SHP77 treated with DMSO at 0.1 percent for 48 hours (cell line): ENCODE measurements at regions not wholly inside any gene's neighbourhood (a gene's known extent, or its start where the extent isn't known, plus 50 kb on each side); places are given as distances from the start of the nearest gene placed in this dataset.
"Not testable (repeated sequence)": the region's sequence is repeated elsewhere in the genome, so short reads cannot be mapped to it uniquely, and the experiment has no call there.

Experiments used
- DNase-seq: peaks from one replicate; lab custom pipeline; 2025; lab: John Stamatoyannopoulos, UW

- no peak for DNase-seq
These were observed 403.7 kb downstream of the STK39 start for GRCh38 chr2:167843657-167844056.

GRCh38 chr2:167843217-167843616, 404.2 kb downstream of the STK39 start:
- DNase-seq: no peak

- no peak for DNase-seq
These were observed 405.3 kb downstream of the STK39 start for GRCh38 chr2:167842047-167842446.

GRCh38 chr2:167835290-167835689, 412.1 kb downstream of the STK39 start:
- DNase-seq: not testable (repeated sequence)

- no peak for DNase-seq
These were observed 412.7 kb downstream of the STK39 start for GRCh38 chr2:167834707-167835106.

- no peak for DNase-seq
These were observed 414.1 kb downstream of the STK39 start for GRCh38 chr2:167833294-167833693.

GRCh38 chr2:167832868-167833287, 414.5 kb downstream of the STK39 start:
- no peak for DNase-seq

- no peak for DNase-seq
These were observed 419.9 kb downstream of the STK39 start for GRCh38 chr2:167827352-167828097.

- DNase-seq: no peak
These were observed 420.5 kb downstream of the STK39 start for GRCh38 chr2:167826906-167827305.

- no peak for DNase-seq
These were observed 421.7 kb downstream of the STK39 start for GRCh38 chr2:167825664-167826063.

GRCh38 chr2:167822690-167823465, 424.5 kb downstream of the STK39 start:
- no peak for DNase-seq

GRCh38 chr2:167820488-167820887, 426.9 kb downstream of the STK39 start:
- DNase-seq: no peak

GRCh38 chr2:167818521-167818920, 428.9 kb downstream of the STK39 start:
- no peak for DNase-seq

- DNase-seq: no peak
These were observed 429.5 kb downstream of the STK39 start for GRCh38 chr2:167817908-167818307.

GRCh38 chr2:167817422-167817821, 430.0 kb downstream of the STK39 start:
- no peak for DNase-seq

- DNase-seq: no peak
These were observed 430.5 kb downstream of the STK39 start for GRCh38 chr2:167816874-167817290.

GRCh38 chr2:167814881-167815718, 432.3 kb downstream of the STK39 start:
- DNase-seq: no peak

- DNase-seq: not testable (repeated sequence)
These were observed 432.9 kb downstream of the STK39 start for GRCh38 chr2:167814482-167814880.

GRCh38 chr2:167809799-167810198, 437.6 kb downstream of the STK39 start:
- DNase-seq: not testable (repeated sequence)

- DNase-seq: no peak
These were observed 443.9 kb downstream of the STK39 start for GRCh38 chr2:167803449-167803988.

- DNase-seq: no peak
These were observed 452.7 kb downstream of the STK39 start for GRCh38 chr2:167794554-167795255.
